PC-9 (cell line): ENCODE measurements at regions not wholly inside any gene's neighbourhood (a gene's known extent, or its start where the extent isn't known, plus 50 kb on each side); places are given as distances from the start of the nearest gene placed in this dataset.

Experiments
- BruUV-seq: library from RNA; stranded (reverse); fragments of 400-500 nt; replicated peaks from 2 replicates; lab custom pipeline; 2021; lab: Mats Ljungman, UMichigan
- CTCF ChIA-PET: fragments of 300-600 bp; sonication (Branson Sonifier 250); formaldehyde crosslinking; loops from one replicate; lab custom pipeline; 2022; ENCODE audit warnings: antibody characterized with exemption; lab: Charles Lee
- POLR2A ChIA-PET: fragments of 300-600 bp; sonication (Branson Sonifier 250); formaldehyde crosslinking; loops from one replicate; lab custom pipeline; 2022; ENCODE audit warnings: antibody characterized with exemption; ENCODE audit not compliant: unreplicated experiment; lab: Charles Lee
- DNase-seq, 2 experiments: peaks; one replicate each; pipeline versions ENCODE4 v3.0.0 to v3.0.0-alpha.2; 2015 to 2022; ENCODE audit warnings: mixed read lengths in 1 of 2
- H2AFZ ChIP-seq: fragments of 200-600 bp; sonication (generic); 2 replicates; pipeline ENCODE4 v1.8.1; 2017; ENCODE audit warnings: antibody characterized with exemption
- H3F3A ChIP-seq: fragments of 200-600 bp; sonication (generic); 2 replicates; pipeline ENCODE4 v1.8.1; 2017; ENCODE audit warnings: antibody characterized with exemption, mild to moderate bottlenecking, low read depth; ENCODE audit not compliant: insufficient read depth
- H3K27ac ChIP-seq: fragments of 200-600 bp; sonication (generic); 2 replicates; pipeline ENCODE4 v1.6.1; 2016; ENCODE audit warnings: mixed run types
- H3K27me3 ChIP-seq: fragments of 200-600 bp; sonication (generic); 2 replicates; pipeline ENCODE4 v1.6.1; 2016; ENCODE audit warnings: low read depth, mixed run types; ENCODE audit not compliant: insufficient read depth
- H3K36me3 ChIP-seq: fragments of 200-600 bp; sonication (generic); 2 replicates; pipeline ENCODE4 v1.6.1; 2016; ENCODE audit warnings: low read depth, mixed run types
- H3K4me1 ChIP-seq: fragments of 200-600 bp; sonication (generic); replicated peaks from 2 replicates; pipeline ENCODE4 v1.6.1; 2016; ENCODE audit warnings: mixed run types; ENCODE audit not compliant: insufficient read depth
- H3K4me2 ChIP-seq: fragments of 200-600 bp; sonication (generic); 2 replicates; pipeline ENCODE4 v1.6.1; 2017; ENCODE audit warnings: mixed run types
- H3K4me3 ChIP-seq: fragments of 200-600 bp; sonication (generic); 2 replicates; pipeline ENCODE4 v1.6.1; 2016; ENCODE audit warnings: mixed run types
- H3K79me2 ChIP-seq: fragments of 200-600 bp; sonication (generic); 2 replicates; pipeline ENCODE4 v1.6.1; 2017; ENCODE audit warnings: low read depth, mixed run types
- H3K9me2 ChIP-seq: fragments of 200-600 bp; sonication (generic); 2 replicates; pipeline ENCODE4 v1.8.1; 2017; ENCODE audit warnings: mild to moderate bottlenecking; ENCODE audit not compliant: insufficient read depth
- H3K9me3 ChIP-seq: fragments of 200-600 bp; sonication (generic); 2 replicates; pipeline ENCODE4 v1.8.1; 2016; ENCODE audit warnings: low read depth; ENCODE audit not compliant: insufficient read depth
- H4K20me1 ChIP-seq: fragments of 200-600 bp; sonication (generic); 2 replicates; pipeline ENCODE4 v1.8.1; 2017; ENCODE audit not compliant: insufficient read depth
- EZH2 ChIP-seq: fragments of 200-600 bp; sonication (generic); IDR thresholded peaks from 2 replicates; pipeline ENCODE4 v1.8.0; 2017; ENCODE audit warnings: antibody characterized with exemption, low read depth
- intact Hi-C: fragments of 100-400 bp; cut with micrococcal nuclease; formaldehyde crosslinking; loops from one replicate; pipeline ENCODE4 v1.10.0; 2022; ENCODE audit not compliant: unreplicated experiment
- TF ChIP-seq, protein P1 (sequence below): fragments of 200-600 bp; sonication (generic); conservative IDR thresholded peaks from 2 replicates; pipeline ENCODE4 v1.6.1; 2017; ENCODE audit warnings: mixed run types, antibody characterized with exemption, mild to moderate bottlenecking, moderate library complexity

DNA sequence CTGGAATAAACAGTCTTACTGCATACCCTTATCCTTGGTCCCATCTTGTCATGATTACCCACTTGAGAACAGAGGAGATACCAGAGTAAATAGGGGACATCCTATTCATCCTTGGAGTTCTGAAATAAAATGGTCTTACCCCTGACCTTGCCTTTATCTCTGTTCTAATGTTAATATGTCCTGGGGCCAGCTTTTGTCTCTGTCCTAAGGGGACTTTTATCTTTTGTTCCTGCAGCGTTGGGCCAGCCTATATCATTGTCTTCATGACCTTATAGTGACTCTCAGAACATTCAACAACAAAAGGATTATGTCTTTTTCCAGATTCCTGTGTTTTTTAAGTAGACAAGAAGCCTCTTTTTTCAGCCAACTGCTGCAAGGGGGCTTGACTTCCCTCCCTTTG lies 1057.5 kb downstream of the LRFN5 start:
- Histone ChIP-seq H3K4me1 (no peaks in the 10 kb centered on the region), H3F3A (no peaks in the 10 kb centered on the region), H2AFZ (no peak overlapping the region), H3K4me2 (no peak overlapping the region), H3K9me2 (no peaks in the 10 kb centered on the region; the same call in 1 of the 2 replicates), H3K4me3 (no peak overlapping the region), H3K9me3 (no peaks in the 10 kb centered on the region), H3K27me3 (no peaks in the 10 kb centered on the region), H4K20me1 (no peaks in the 10 kb centered on the region), H3K36me3 (no peaks in the 10 kb centered on the region), H3K79me2 (no peaks in the 10 kb centered on the region), H3K27ac (no peak overlapping the region)
- CTCF ChIA-PET, result no interaction called here
- no TSS peak for BruUV-seq
- intact Hi-C loops, result no loop called here
- POLR2A ChIA-PET, result no interaction called here
- TF ChIP-seq, protein P1, sequence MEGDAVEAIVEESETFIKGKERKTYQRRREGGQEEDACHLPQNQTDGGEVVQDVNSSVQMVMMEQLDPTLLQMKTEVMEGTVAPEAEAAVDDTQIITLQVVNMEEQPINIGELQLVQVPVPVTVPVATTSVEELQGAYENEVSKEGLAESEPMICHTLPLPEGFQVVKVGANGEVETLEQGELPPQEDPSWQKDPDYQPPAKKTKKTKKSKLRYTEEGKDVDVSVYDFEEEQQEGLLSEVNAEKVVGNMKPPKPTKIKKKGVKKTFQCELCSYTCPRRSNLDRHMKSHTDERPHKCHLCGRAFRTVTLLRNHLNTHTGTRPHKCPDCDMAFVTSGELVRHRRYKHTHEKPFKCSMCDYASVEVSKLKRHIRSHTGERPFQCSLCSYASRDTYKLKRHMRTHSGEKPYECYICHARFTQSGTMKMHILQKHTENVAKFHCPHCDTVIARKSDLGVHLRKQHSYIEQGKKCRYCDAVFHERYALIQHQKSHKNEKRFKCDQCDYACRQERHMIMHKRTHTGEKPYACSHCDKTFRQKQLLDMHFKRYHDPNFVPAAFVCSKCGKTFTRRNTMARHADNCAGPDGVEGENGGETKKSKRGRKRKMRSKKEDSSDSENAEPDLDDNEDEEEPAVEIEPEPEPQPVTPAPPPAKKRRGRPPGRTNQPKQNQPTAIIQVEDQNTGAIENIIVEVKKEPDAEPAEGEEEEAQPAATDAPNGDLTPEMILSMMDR, result no peak
- TF ChIP-seq EZH2, result no peak
- DNase-seq, result no peak

DNA sequence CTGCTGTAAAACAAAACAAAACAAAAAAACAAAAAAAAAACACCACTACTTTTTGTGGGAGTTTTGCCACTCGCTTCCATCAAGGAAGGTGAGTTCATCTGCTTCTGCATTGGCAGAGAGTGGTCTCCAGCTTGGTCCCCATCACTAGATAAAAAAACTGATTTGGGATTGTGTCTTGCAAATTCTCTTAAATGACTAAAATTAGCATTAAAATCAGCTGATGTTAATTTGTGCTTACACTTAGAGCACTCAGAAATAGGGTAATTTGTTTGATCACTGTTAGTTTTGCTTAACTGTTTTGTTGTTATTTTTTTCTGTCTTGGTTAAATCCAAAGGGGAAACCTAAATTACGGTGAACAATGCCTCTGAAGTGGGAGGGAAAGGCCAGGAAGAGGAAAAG lies 1048.0 kb downstream of the LRFN5 start:
- Histone ChIP-seq H3K27ac (no peak overlapping the region), H3K9me3 (no peaks in the 10 kb centered on the region), H4K20me1 (no peaks in the 10 kb centered on the region), H3K27me3 (no peaks in the 10 kb centered on the region), H3K4me3 (no peak overlapping the region), H3K4me1 (no peaks in the 10 kb centered on the region), H3F3A (no peaks in the 10 kb centered on the region), H2AFZ (no peak overlapping the region), H3K36me3 (no peaks in the 10 kb centered on the region), H3K79me2 (no peaks in the 10 kb centered on the region), H3K9me2 (no peaks in the 10 kb centered on the region), H3K4me2 (no peak overlapping the region)
- intact Hi-C loops, result no loop called here
- BruUV-seq, result no TSS peak
- DNase-seq, result no peak
- TF ChIP-seq, protein P1, result no peak
- TF ChIP-seq EZH2, result no peak
- CTCF ChIA-PET, result no interaction called here
- POLR2A ChIA-PET, result no interaction called here

DNA sequence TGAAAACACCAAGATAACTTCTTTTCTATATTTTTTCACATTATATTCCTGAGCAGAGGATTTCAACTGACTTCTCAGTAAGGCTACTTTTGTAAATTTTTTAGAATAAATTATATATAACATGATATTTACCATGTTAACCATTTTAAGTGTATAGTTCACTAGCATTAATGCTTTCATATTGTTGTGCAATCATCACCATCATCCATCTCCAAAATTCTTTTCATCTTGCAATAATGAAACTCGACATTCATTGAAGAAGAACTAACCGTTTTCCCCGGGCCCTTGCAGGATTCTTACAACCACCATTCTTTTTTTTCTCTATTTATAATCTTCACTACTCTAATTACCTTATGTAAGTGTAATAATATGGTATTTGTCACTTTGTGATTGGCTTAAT lies 1036.1 kb downstream of the LRFN5 start:
- Histone ChIP-seq H3K4me2 (no peak overlapping the region), H3K4me3 (no peak overlapping the region), H3K79me2 (no peaks in the 10 kb centered on the region), H2AFZ (peak overlapping the region; percentile 33; the same call in 1 of the 2 replicates), H3K27me3 (no peaks in the 10 kb centered on the region), H4K20me1 (no peaks in the 10 kb centered on the region), H3K4me1 (no peaks in the 10 kb centered on the region), H3K9me3 (no peaks in the 10 kb centered on the region), H3K27ac (no peak overlapping the region), H3K36me3 (no peaks in the 10 kb centered on the region), H3F3A (no peaks in the 10 kb centered on the region), H3K9me2 (no peaks in the 10 kb centered on the region)
- no peak for DNase-seq
- POLR2A ChIA-PET, result no interaction called here
- intact Hi-C loops, result no loop called here
- TF ChIP-seq, protein P1, result no peak
- TF ChIP-seq EZH2, result no peak
- CTCF ChIA-PET, result no interaction called here
- BruUV-seq, result no TSS peak
